ENCODE measurements at regions not wholly inside any gene's neighbourhood (a gene's known extent, or its start where the extent isn't known, plus 50 kb on each side); places are given as distances from the start of the nearest gene placed in this dataset.

GRCh38 chr2:223386189-223386588 is 216.0 kb downstream of the SCG2 start:
- no peak for DNase-seq (ENCODE audit: low spot score)
- in situ Hi-C loops (cut with MboI; ENCODE audit: low sequenced_read_pairs, unreplicated experiment) = no loop called here
- TF ChIP-seq CTCF (IDR thresholded peaks at IDR 0.05; ENCODE audit: borderline replicate concordance, control extremely low read depth, extremely low read depth, insufficient read depth, missing control alignments) = no peak

- in situ Hi-C loops (cut with MboI; ENCODE audit: low sequenced_read_pairs, unreplicated experiment) = no loop called here
- no peak for TF ChIP-seq CTCF (IDR thresholded peaks at IDR 0.05; ENCODE audit: borderline replicate concordance, control extremely low read depth, extremely low read depth, insufficient read depth, missing control alignments)
These were observed 215.2 kb downstream of the SCG2 start for GRCh38 chr2:223386984-223387383.

GRCh38 chr2:223389624-223390023 is 212.5 kb downstream of the SCG2 start:
- TF ChIP-seq CTCF (IDR thresholded peaks at IDR 0.05; ENCODE audit: borderline replicate concordance, control extremely low read depth, extremely low read depth, insufficient read depth, missing control alignments) = no peak
- no peak for DNase-seq (ENCODE audit: low spot score)
- in situ Hi-C loops (cut with MboI; ENCODE audit: low sequenced_read_pairs, unreplicated experiment) = no loop called here

More at GRCh38 chr2:223386984-223387383, 215.2 kb downstream of the SCG2 start:
- no peak for DNase-seq (ENCODE audit: low spot score)

GRCh38 chr2:223396993-223397392 is 205.2 kb downstream of the SCG2 start:
- DNase-seq (ENCODE audit: low spot score) = no peak
- TF ChIP-seq CTCF (IDR thresholded peaks at IDR 0.05; ENCODE audit: borderline replicate concordance, control extremely low read depth, extremely low read depth, insufficient read depth, missing control alignments) = no peak
- in situ Hi-C loops (cut with MboI; ENCODE audit: low sequenced_read_pairs, unreplicated experiment) = no loop called here

GRCh38 chr2:223399357-223399957 is 202.7 kb downstream of the SCG2 start:
- DNase-seq (ENCODE audit: low spot score) = no peak
- in situ Hi-C loops (cut with MboI; ENCODE audit: low sequenced_read_pairs, unreplicated experiment) = no loop called here
- TF ChIP-seq CTCF (IDR thresholded peaks at IDR 0.05; ENCODE audit: borderline replicate concordance, control extremely low read depth, extremely low read depth, insufficient read depth, missing control alignments) = no peak

- no peak for DNase-seq (ENCODE audit: low spot score)
- no peak for TF ChIP-seq CTCF (IDR thresholded peaks at IDR 0.05; ENCODE audit: borderline replicate concordance, control extremely low read depth, extremely low read depth, insufficient read depth, missing control alignments)
- in situ Hi-C loops (cut with MboI; ENCODE audit: low sequenced_read_pairs, unreplicated experiment) = no loop called here
These were observed 197.5 kb downstream of the SCG2 start for GRCh38 chr2:223404616-223405015.

All from GM13976 (cell line).